HG03139 (cell line): ENCODE measurements at regions not wholly inside any gene's neighbourhood (a gene's known extent, or its start where the extent isn't known, plus 50 kb on each side); places are given as distances from the start of the nearest gene placed in this dataset.
"Not testable (repeated sequence)": the region's sequence is repeated elsewhere in the genome, so short reads cannot be mapped to it uniquely, and the experiment has no call there.

Experiments used
- ATAC-seq: cut with Tn5 transposase; IDR thresholded peaks from one replicate; pipeline ENCODE4 v1.9.1; 2021; ENCODE audit not compliant: unreplicated experiment

DNA sequence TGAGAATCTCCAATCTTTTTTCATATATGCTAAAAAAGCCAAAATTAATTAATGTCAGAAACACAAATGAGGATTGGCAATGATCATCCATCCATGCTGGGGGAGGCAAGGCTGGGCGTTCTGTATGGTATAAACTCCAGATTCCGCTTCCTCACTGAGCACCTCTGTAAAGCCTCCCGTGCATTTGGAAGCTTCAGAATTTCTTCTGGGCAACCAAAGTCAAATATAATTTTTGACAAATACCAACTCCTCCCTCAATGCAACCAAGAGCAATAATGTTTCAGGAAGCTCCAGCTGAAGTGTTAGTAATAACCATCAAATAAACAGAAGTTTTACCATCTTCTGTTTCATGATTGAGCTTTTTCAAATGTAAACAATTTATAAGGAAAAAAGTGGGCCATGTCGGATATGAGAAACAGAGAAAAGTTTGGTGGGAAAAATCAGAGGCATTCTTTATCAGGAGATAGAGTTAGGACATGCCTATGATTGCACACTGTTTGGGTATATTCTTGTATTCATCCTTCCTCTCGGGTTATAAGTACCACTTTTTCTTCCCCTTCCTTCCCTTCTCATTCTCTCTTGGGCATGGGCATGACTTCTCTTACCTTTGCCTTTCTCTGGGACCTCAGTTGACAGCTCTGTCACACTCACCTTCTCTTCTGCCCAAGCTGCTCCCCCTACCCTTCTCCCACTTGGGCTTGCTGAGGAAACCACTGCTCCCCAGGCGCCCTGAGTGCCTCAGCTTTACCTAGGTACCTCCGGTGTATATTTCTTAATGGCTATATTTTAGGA lies 149.5 kb upstream of the ZEB2 start:
- no peak for ATAC-seq

DNA sequence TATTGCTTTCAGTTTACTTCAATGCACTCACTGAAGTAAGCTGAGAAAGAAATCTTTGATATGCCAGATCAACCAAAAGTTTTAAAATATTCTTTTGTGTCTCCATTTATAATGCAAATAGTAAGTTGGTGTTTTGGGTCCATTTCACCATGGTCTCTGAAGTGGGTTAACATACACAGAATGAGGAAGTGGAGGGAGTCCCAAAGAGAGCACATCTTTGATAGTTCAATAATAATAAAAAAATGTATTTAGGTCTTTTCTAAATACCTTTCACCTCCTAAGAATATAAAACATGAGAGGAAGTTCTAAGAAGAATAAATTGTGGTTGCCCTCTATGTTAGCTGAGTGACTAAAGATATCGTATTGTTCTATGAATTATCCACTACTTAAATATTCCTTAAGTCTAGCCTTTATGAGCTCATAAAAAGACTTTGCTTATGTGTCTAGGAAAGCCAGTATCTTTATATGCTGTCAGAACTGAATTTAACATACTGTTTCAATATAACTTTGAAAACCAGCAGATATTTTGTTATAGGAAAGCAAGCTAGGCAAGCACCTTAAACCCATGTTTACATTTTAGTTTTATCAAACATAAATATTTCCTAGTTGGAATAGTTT lies 148.7 kb upstream of the ZEB2 start:
- no peak for ATAC-seq

- no peak for ATAC-seq
These were observed 146.1 kb upstream of the ZEB2 start for GRCh38 chr2:144666032-144666431.

DNA sequence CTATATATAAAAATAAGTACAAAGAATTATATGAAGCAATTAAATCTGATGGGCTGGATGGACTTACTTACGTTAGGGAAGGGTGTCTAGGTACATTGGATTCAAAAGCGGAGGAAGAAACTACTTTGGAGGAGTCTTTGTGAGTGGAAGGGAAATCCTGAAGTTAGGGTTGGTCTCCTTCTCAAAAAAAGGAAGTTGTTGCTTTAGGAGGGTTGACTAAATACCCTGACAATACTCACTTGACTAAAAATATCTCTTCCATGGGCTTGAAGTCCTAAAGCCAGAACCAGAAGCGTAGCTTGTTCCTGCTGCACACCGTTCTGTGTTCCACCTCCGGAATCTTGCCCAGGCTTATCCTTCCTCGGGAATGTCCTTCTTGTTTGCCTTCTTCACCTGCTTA lies 143.3 kb upstream of the ZEB2 start:
- no peak for ATAC-seq

DNA sequence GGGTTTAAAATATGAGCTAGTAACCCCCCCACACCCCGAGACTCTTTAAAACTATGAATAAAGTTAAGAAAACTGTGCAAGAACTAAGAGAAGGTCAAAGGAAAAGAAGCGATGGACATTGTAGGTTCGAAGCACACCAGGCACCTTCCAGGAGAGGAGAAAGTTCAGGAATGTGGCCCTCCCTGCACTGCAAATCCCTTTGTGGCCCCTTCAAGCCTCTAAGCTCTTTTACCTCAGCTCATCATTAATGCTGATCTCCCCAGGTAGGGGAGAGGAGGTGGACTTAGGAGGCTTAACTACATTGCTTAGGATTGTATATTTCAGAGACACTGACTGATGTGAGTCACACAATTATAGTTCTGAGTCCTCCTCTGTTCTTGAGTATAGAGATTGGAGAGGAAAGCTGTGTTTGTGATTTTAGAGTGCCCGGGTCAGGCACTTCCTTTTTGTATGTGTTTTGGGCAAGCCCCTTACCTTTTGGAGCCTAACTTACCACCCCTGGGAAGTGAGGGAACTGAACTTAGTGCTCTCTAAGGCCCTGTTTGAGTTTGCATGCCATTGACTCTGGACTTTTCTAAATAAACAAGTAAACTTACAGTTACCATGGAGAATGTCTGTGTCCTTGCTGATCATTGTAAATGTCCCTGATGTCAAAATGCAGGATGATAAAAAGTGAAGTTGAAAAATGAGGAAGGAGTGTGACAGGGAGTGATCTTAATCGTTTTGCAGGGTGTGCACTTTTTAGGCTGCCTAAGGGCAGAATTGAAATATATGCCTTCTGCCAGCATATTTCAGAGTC lies 140.8 kb upstream of the ZEB2 start:
- no peak for ATAC-seq

DNA sequence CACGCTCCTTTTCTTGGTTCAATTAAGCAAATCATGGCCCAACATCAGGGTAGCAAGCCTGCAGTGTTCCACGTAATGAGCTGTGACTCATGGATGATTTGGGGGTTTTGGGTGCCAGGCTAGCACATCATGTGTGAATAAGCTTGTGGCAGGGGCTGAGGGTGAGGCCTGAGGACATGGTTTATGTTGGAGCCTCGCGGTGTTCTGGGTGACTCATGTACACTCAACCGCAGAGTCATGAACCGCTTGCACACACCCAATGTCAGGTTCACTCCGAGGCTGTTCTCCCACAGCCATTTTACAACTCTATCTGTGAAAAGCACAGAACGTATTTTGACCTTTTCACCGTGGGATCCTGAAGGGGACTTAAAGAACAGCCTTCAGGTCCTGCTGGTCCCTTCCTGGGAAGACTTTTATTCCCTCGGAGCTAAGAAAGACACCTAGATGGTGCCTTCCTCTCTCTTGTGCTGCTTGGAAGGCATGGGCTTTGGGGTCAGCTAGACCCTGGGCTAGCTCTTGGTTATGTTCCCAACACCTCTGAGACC lies 139.9 kb upstream of the ZEB2 start:
- no peak for ATAC-seq

DNA sequence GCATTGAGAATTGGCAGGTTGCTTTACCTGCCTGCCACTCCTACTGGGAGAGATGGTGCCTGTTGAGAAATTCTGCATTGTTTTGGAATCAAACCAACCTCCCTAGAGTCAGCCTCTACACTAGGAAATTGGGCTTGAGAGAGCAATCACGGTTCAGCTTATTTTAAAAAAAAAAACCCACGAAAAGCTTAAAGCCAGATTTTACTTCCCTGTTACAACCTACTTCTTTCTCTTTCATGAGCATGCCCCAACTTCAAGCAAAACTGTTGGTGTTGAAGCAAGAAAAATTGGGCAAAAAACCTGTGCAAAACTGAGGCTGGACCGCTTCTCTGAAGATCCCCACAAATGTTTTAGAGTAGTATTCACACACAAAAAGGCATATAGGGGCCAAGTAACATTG lies 134.6 kb upstream of the ZEB2 start:
- no peak for ATAC-seq

- no peak for ATAC-seq
These were observed 131.0 kb upstream of the ZEB2 start for GRCh38 chr2:144650907-144651306.

DNA sequence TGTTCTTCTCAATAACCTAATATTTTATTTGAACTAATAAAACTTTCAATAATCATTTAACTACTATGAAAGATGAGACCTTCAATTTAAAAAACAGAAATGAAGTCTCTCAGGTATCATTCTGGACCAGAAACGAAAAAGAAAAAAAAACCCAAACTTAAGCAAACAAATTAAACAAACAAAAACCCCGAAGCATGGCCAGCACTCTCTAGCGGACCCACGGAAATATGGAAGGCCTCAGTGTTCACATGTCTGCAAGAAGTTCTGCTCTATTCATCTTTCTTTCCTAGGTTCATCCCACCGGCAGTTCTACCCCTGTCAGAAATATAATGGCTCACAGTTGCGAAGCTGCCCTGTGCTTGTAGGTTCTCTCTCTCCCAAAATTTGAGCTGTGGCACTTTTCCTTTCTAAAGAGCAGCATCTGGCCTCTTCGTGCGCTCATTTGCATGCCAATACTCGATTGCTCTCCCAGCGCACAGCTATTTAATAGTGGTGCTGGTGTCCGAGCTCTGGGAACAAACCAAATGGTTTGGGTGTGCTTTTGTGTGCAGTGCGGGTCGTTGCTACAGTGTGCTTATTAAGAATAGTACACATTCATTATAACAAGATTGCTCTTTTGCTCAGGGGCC lies 129.0 kb upstream of the ZEB2 start:
- ATAC-seq: no peak

DNA sequence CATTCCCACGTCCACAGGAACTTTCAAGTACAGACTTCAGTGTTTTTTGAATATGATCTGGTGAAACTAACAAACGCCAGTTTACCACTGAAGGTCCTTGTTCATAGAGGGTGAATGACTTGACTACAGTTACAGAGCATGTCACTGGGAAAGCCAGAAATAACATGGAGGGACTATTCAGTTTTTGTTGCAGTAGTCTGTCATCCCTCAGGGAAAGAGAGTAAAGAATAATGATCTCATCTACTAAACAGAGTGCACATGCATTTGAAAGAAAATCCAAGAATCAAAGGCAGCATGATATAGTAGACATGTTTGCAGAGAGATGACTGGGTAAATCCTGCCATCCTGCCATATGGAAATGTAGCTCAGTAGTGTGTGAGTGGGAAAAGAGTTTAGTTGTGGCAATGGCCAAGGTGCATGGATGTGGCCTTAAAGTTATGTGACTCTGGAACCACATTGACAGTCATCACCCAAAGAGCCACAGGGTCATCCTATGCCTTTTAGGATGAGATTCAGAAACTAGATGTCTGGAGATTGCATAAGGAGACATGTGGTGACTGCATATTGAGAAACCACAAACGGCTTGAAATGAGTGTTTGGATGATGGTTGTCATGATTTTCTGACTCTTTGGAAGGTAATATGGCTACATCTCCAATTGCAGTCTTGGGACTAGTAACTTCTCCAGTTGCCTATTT lies 125.3 kb upstream of the ZEB2 start:
- no peak for ATAC-seq

- no peak for ATAC-seq
These were observed 124.6 kb upstream of the ZEB2 start for GRCh38 chr2:144644549-144644948.

DNA sequence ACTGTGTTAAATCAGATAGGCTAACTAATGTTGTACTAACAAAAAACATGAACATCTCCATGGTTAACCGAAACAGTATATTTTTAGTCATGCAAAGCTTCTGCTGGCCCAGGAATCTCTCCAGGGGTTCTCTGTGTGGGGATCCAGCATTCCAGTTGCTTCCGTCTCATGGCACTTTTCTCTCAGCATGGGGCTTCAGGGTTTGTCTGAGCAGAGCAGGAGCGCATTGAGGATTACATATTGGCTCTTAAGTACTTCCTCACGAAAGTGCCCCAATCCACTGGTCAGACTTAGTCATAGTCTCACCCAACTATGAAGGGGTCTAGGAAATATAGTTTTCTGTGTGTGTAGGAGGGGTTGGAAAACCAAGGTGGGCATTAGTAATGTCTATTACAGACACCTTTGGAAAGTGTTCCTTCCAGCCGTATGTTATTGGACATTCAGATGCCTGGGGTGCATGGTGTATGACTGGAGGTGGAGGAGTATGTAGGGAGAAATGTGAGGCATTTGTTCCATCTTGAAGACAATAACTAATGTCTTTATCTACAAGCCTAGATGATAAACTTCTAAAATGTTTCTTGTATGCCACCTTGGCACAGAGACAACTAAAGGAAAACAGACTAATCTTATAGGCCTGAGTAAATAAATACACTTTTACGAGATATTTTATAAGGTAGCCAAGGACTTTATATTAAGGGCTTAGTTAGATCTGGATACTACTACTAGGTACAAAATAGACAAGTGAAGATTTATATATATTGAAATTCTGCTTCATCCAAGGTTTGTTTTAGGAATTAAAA lies 123.8 kb upstream of the ZEB2 start:
- ATAC-seq: no peak

- ATAC-seq: no peak
These were observed 122.9 kb upstream of the ZEB2 start for GRCh38 chr2:144642856-144643255.

GRCh38 chr2:144642131-144642530 lies 122.2 kb upstream of the ZEB2 start:
- ATAC-seq: no peak

DNA sequence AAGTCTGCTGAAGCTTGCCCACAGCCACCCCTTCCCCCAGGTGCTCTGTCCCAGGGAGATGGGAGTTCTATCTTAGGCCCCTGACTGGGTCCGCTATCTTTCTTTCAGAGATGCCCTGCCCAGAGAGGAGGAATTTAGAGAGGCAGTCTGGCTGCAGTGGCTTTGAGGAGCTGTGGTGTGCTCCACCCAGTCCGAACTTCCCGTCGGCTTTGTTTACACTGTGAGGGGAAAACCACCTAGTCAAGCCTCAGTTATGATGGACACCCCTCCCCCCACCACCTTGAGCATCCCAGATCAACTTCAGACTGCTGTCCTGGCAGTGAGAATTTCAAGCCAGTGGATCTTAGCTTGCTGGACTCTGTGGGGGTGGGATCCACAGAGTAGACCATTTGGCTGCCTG lies 118.3 kb upstream of the ZEB2 start:
- not testable (repeated sequence) for ATAC-seq

DNA sequence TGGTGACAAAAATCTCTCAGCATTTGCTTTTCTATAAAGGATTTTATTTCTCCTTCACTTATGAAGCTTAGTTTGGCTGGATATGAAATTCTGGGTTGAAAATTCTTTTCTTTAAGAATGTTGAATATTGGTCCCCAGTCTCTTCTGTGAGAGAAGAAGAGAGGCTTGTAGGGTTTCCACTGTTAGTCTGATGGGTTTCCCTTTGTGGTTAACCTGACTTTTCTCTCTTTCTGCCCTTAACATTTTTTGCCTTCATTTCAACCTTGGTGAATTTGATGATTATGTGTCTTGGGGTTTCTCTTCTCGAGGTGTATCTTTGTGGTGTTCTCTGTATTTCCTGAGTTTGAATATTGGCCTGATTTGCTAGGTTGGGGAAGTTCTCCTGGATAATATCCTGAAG lies 116.9 kb upstream of the ZEB2 start:
- ATAC-seq: not testable (repeated sequence)

DNA sequence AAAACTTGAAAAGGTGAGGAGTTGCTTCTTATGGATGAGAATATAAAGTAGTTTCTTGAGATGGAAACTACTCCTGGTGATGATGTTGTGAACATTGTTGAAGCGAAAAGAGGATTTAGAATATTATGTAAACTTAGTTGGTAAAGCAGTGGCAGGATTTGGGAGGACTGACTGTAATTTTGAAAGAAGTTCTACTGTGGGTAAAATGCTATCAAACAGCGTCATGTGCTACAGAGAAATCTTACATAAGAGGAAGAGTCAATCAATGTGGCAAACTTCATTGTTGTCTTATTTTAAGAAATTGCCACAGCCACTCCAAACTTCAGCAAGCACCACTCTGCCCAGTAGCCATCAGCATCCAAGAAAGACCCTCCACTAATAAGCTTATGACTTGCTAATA lies 112.9 kb upstream of the ZEB2 start:
- ATAC-seq: no peak

GRCh38 chr2:144631636-144632035 lies 111.7 kb upstream of the ZEB2 start:
- no peak for ATAC-seq

DNA sequence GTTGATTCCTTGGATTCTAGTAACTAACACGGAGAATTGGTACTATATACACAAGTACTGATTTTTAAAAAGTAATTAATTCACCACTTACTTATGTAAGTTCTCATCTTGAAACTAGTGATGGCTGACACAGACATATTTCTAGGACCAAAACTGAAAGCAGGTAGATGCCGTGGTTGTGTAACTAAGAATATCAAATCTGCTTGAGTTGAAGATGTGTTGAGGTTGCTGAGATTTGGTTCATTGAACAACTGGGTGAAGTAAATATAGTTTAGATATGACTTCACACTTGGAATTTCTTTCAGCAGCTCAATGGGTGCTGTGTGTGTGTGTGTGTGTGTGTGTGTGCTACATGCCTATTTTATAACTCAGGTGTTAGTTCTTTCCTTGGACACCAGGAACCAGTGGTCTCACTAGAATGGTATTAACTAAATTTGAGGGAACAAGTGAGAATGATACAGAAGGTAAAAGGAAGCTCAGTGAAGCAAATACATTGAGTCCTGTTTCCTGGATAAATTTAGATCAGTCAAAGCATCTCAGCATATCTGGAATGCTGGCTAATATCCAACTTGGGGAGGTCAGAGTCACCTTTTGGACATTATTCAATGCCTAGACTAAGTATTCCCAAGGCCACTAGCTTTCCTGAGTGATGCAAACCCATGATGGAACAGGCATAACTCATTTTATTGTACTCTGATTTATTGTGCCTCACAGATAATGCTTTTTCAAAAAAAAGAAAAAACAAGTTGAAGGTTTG lies 110.7 kb upstream of the ZEB2 start:
- peak; percentile 80 for ATAC-seq
